ENCODE measurements at regions not wholly inside any gene's neighbourhood (a gene's known extent, or its start where the extent isn't known, plus 50 kb on each side); places are given as distances from the start of the nearest gene placed in this dataset.
"Not testable (repeated sequence)": the region's sequence is repeated elsewhere in the genome, so short reads cannot be mapped to it uniquely, and the experiment has no call there.

DNA sequence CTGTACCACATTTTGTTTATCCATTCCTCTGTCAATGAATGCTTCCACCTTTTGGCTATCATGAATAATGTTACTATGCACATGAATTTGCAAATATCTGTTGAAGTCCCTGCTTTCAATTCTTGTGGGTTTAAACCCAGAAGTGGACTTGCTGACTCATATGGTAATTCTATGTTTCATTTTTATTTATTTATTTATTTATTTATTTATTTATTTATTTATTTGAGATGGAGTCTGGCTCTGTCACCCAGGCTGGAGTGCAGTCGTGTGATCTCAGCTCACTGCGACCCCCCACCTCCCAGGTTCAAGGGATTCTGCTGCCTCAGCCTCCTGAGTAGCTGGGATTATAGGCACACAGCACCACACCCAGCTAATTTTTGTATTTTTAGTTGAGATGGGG, 664.3 kb downstream of the KCNJ18 start:
- POLR2A ChIA-PET; H3K4me3 Mint-ChIP-seq; H3K27me3 Mint-ChIP-seq (ENCODE audit: low read depth); ATAC-seq; CTCF ChIA-PET; H3K27ac Mint-ChIP-seq; DNase-seq (ENCODE audit: low spot score); H3K4me1 Mint-ChIP-seq: not testable (repeated sequence)
- Mint-ChIP-seq H3K9me3 (peaks cover 62% of the 10 kb centered on the region), H3K36me3 (peaks cover 61% of the 10 kb centered on the region)

DNA sequence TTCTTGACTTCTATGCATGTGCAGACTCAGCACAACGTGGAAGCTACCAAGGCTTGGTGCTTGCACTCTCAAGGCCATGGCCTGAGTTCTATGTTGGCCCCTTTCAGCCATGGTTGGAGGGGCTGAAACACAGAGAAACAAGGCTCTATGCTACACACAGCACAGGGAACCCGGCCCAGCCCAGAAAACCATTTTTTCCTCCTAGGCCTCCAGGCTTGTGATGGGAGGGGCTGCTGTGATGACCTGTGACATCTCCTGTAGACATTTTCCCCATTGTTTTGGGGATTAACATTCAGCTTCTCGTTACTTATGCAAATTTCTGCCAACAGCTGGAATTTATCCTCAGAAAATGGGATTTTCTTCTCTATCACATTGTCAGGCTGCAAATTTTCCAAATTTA, 678.7 kb downstream of the KCNJ18 start:
- CTCF ChIA-PET; ATAC-seq; H3K4me3 Mint-ChIP-seq; POLR2A ChIA-PET; DNase-seq (ENCODE audit: low spot score); H3K4me1 Mint-ChIP-seq; H3K27ac Mint-ChIP-seq: not testable (repeated sequence)
- Mint-ChIP-seq H3K36me3 (peaks cover 64% of the 10 kb centered on the region), H3K9me3 (peaks cover 75% of the 10 kb centered on the region), H3K27me3 (ENCODE audit: low read depth) (peaks cover 14% of the 10 kb centered on the region)

DNA sequence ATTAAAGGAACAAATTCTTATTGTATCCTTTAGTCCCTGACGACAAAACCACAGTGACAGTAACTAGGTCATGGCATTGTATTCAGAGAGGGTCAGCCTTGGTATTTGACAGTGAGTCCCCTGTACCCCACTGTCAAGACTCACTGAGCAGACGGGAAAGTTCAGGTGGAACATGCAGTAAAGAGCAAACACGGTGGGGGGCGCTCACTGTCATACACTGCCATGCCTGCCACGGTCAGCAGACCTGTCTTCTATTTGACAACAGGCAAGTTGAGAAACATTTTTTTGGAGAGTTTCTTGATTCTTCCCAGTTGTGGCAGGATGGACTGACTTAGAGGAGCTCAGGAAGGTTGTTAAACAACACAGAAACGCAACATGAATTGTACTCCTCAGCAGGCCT, 681.6 kb downstream of the KCNJ18 start:
- ATAC-seq (no peak), DNase-seq (ENCODE audit: low spot score) (no peak)
- Mint-ChIP-seq H3K36me3 (peaks cover 50% of the 10 kb centered on the region), H3K27me3 (ENCODE audit: low read depth) (peaks cover 11% of the 10 kb centered on the region), H3K27ac (no peak overlapping the region), H3K4me1 (no peaks in the 10 kb centered on the region), H3K4me3 (no peak overlapping the region), H3K9me3 (peaks cover 59% of the 10 kb centered on the region)
- TF ChIP-seq, protein P1, sequence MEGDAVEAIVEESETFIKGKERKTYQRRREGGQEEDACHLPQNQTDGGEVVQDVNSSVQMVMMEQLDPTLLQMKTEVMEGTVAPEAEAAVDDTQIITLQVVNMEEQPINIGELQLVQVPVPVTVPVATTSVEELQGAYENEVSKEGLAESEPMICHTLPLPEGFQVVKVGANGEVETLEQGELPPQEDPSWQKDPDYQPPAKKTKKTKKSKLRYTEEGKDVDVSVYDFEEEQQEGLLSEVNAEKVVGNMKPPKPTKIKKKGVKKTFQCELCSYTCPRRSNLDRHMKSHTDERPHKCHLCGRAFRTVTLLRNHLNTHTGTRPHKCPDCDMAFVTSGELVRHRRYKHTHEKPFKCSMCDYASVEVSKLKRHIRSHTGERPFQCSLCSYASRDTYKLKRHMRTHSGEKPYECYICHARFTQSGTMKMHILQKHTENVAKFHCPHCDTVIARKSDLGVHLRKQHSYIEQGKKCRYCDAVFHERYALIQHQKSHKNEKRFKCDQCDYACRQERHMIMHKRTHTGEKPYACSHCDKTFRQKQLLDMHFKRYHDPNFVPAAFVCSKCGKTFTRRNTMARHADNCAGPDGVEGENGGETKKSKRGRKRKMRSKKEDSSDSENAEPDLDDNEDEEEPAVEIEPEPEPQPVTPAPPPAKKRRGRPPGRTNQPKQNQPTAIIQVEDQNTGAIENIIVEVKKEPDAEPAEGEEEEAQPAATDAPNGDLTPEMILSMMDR (IDR thresholded peaks at IDR 0.05) = no peak
- no peak for TF ChIP-seq CBFB (CRISPR knock-in tag; IDR thresholded peaks at IDR 0.05; ENCODE audit: low read depth)
- TF ChIP-seq, protein P2, sequence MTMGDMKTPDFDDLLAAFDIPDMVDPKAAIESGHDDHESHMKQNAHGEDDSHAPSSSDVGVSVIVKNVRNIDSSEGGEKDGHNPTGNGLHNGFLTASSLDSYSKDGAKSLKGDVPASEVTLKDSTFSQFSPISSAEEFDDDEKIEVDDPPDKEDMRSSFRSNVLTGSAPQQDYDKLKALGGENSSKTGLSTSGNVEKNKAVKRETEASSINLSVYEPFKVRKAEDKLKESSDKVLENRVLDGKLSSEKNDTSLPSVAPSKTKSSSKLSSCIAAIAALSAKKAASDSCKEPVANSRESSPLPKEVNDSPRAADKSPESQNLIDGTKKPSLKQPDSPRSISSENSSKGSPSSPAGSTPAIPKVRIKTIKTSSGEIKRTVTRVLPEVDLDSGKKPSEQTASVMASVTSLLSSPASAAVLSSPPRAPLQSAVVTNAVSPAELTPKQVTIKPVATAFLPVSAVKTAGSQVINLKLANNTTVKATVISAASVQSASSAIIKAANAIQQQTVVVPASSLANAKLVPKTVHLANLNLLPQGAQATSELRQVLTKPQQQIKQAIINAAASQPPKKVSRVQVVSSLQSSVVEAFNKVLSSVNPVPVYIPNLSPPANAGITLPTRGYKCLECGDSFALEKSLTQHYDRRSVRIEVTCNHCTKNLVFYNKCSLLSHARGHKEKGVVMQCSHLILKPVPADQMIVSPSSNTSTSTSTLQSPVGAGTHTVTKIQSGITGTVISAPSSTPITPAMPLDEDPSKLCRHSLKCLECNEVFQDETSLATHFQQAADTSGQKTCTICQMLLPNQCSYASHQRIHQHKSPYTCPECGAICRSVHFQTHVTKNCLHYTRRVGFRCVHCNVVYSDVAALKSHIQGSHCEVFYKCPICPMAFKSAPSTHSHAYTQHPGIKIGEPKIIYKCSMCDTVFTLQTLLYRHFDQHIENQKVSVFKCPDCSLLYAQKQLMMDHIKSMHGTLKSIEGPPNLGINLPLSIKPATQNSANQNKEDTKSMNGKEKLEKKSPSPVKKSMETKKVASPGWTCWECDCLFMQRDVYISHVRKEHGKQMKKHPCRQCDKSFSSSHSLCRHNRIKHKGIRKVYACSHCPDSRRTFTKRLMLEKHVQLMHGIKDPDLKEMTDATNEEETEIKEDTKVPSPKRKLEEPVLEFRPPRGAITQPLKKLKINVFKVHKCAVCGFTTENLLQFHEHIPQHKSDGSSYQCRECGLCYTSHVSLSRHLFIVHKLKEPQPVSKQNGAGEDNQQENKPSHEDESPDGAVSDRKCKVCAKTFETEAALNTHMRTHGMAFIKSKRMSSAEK (CRISPR knock-in tag; IDR thresholded peaks at IDR 0.05; ENCODE audit: borderline replicate concordance) = no peak
- CTCF ChIA-PET = no interaction called here
- POLR2A ChIA-PET = no interaction called here

DNA sequence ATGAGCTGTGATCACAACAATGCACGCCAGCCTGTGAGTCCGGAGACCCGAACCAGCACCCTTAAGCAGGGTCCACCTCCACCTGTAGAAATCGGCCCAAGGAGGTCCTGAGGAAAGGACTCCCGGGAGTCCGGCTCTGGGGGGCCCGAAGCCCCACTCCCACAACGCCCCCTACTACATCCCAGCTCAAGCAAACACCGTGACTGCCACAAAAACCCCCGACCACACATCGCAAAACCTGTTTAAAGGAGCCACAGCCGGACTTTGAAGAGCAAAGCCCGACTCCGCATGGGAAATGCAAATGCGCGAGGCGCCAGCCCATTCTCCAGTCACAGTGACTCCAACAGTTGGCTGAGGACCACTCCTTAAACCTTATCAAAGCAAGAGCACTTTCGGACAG, 682.4 kb downstream of the KCNJ18 start:
- TF ChIP-seq FOXJ3 (CRISPR knock-in tag; IDR thresholded peaks at IDR 0.05; ENCODE audit: borderline replicate concordance) (no peak), NR1H2 (CRISPR knock-in tag; IDR thresholded peaks at IDR 0.05) (no peak), CBFB (CRISPR knock-in tag; IDR thresholded peaks at IDR 0.05; ENCODE audit: low read depth) (no peak), NR3C1 (CRISPR knock-in tag; conservative IDR thresholded peaks at IDR 0.05; ENCODE audit: low read depth) (no peak), GRHL2 (CRISPR knock-in tag; IDR thresholded peaks at IDR 0.05; ENCODE audit: insufficient replicate concordance, severe bottlenecking) (no peak), ESRRA (CRISPR knock-in tag; IDR thresholded peaks at IDR 0.05; ENCODE audit: borderline replicate concordance) (no peak), ZNF423 (CRISPR knock-in tag; IDR thresholded peaks at IDR 0.05) (no peak), NFYB (CRISPR knock-in tag; conservative IDR thresholded peaks at IDR 0.05; ENCODE audit: low read depth) (no peak), NR2C2 (CRISPR knock-in tag; IDR thresholded peaks at IDR 0.05) (no peak), SOX15 (CRISPR knock-in tag; IDR thresholded peaks at IDR 0.05) (no peak), EMX1 (CRISPR knock-in tag; IDR thresholded peaks at IDR 0.05) (no peak), ETV6 (CRISPR knock-in tag; IDR thresholded peaks at IDR 0.05) (no peak)
- TF ChIP-seq, protein P3, sequence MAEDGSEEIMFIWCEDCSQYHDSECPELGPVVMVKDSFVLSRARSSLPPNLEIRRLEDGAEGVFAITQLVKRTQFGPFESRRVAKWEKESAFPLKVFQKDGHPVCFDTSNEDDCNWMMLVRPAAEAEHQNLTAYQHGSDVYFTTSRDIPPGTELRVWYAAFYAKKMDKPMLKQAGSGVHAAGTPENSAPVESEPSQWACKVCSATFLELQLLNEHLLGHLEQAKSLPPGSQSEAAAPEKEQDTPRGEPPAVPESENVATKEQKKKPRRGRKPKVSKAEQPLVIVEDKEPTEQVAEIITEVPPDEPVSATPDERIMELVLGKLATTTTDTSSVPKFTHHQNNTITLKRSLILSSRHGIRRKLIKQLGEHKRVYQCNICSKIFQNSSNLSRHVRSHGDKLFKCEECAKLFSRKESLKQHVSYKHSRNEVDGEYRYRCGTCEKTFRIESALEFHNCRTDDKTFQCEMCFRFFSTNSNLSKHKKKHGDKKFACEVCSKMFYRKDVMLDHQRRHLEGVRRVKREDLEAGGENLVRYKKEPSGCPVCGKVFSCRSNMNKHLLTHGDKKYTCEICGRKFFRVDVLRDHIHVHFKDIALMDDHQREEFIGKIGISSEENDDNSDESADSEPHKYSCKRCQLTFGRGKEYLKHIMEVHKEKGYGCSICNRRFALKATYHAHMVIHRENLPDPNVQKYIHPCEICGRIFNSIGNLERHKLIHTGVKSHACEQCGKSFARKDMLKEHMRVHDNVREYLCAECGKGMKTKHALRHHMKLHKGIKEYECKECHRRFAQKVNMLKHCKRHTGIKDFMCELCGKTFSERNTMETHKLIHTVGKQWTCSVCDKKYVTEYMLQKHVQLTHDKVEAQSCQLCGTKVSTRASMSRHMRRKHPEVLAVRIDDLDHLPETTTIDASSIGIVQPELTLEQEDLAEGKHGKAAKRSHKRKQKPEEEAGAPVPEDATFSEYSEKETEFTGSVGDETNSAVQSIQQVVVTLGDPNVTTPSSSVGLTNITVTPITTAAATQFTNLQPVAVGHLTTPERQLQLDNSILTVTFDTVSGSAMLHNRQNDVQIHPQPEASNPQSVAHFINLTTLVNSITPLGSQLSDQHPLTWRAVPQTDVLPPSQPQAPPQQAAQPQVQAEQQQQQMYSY (CRISPR knock-in tag; IDR thresholded peaks at IDR 0.05) = no peak
- TF ChIP-seq, protein P4, sequence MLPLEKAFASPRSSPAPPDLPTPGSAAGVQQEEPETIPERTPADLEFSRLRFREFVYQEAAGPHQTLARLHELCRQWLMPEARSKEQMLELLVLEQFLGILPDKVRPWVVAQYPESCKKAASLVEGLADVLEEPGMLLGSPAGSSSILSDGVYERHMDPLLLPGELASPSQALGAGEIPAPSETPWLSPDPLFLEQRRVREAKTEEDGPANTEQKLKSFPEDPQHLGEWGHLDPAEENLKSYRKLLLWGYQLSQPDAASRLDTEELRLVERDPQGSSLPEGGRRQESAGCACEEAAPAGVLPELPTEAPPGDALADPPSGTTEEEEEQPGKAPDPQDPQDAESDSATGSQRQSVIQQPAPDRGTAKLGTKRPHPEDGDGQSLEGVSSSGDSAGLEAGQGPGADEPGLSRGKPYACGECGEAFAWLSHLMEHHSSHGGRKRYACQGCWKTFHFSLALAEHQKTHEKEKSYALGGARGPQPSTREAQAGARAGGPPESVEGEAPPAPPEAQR (CRISPR knock-in tag; IDR thresholded peaks at IDR 0.05) = no peak
- TF ChIP-seq, protein P5, sequence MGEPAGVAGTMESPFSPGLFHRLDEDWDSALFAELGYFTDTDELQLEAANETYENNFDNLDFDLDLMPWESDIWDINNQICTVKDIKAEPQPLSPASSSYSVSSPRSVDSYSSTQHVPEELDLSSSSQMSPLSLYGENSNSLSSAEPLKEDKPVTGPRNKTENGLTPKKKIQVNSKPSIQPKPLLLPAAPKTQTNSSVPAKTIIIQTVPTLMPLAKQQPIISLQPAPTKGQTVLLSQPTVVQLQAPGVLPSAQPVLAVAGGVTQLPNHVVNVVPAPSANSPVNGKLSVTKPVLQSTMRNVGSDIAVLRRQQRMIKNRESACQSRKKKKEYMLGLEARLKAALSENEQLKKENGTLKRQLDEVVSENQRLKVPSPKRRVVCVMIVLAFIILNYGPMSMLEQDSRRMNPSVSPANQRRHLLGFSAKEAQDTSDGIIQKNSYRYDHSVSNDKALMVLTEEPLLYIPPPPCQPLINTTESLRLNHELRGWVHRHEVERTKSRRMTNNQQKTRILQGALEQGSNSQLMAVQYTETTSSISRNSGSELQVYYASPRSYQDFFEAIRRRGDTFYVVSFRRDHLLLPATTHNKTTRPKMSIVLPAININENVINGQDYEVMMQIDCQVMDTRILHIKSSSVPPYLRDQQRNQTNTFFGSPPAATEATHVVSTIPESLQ (CRISPR knock-in tag; IDR thresholded peaks at IDR 0.05) = no peak
- no peak overlapping the region for H3K4me3 Mint-ChIP-seq

More for the DNA sequence above, 682.4 kb downstream of the KCNJ18 start:
- DNase-seq (ENCODE audit: low spot score) (no peak), ATAC-seq (no peak)
- H3K36me3 Mint-ChIP-seq = peaks cover 47% of the 10 kb centered on the region
- POLR2A ChIA-PET = no interaction called here
- no peaks in the 10 kb centered on the region for H3K4me1 Mint-ChIP-seq
- CTCF ChIA-PET = no interaction called here
- H3K27me3 Mint-ChIP-seq (ENCODE audit: low read depth) = peaks cover 11% of the 10 kb centered on the region
- H3K9me3 Mint-ChIP-seq = peaks cover 56% of the 10 kb centered on the region
- H3K27ac Mint-ChIP-seq = no peak overlapping the region

Measured in WTC11 (cell line).